ENCODE measurements at regions not wholly inside any gene's neighbourhood (a gene's known extent, or its start where the extent isn't known, plus 50 kb on each side); places are given as distances from the start of the nearest gene placed in this dataset.

GRCh38 chr9:80285326-80285725 lies 713.6 kb downstream of the TLE4 start:
- no peak for DNase-seq (ENCODE audit: low spot score)

DNA sequence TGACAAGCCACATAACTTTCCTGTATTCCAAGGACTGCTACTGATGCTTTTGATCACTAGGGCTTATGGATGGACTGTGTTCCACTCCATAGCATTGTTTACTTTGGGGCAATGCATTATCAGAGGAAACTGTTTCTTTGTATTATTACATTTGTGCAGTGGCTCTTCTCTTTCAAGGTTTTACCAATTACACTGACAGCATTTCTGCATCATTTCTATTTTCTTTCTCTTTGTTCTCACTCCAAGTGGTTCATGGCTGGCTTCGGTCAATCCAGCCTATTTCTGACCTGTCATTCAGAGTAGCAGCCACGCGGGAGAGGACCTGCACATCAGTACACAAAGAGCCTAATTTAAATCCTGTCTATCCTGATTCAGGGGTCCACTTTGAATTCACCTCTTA lies 711.0 kb downstream of the TLE4 start:
- DNase-seq (ENCODE audit: low spot score), result no peak

GRCh38 chr9:80259079-80259478 lies 687.3 kb downstream of the TLE4 start:
- DNase-seq (ENCODE audit: low spot score), result no peak

DNA sequence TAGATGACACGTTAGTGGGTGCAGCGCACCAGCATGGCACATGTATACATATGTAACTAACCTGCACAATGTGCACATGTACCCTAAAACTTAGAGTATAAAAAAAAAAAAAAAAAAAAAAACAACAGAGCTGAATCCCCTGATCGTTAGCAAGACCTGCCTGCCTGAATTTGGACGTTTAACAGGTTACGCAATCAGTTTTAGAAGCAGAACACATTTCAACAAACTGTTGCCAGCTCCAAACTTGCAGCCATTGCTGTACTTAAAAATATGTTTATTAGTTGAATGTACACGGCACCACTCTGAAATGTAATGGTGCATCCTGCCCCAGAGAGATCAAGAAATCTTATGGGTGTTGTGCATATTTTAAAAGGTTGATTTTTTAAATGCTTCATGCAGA lies 680.0 kb downstream of the TLE4 start:
- no peak for DNase-seq (ENCODE audit: low spot score)

DNA sequence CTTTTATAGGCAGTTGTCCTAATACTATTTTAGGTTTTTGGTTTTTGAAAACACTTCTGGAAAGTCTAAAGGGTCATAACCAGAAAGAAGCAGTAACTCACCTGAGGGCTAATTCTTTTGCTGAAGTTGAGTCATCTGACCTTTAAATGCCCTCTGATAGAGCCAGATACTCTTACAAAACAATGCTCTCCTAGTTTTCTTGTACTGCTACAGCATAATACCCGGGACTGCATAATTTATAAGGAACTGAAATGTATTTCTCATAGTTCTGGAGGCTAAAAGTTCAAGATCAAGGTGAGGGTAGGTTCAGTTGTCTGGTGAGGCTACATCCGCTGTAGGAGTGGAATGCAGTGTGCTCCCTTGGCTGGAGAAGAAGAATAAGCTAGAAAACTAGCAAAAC lies 670.3 kb downstream of the TLE4 start:
- DNase-seq (ENCODE audit: low spot score), result no peak

- DNase-seq (ENCODE audit: low spot score), result no peak
Measured at GRCh38 chr9:80235752-80236151, 664.0 kb downstream of the TLE4 start.

GRCh38 chr9:80233906-80234305 lies 662.1 kb downstream of the TLE4 start:
- DNase-seq (ENCODE audit: low spot score), result no peak

- peak; percentile 89 for DNase-seq (ENCODE audit: low spot score)
Measured at GRCh38 chr9:80233102-80233843, 661.5 kb downstream of the TLE4 start.

- no peak for DNase-seq (ENCODE audit: low spot score)
Measured at GRCh38 chr9:80231318-80232236, 659.8 kb downstream of the TLE4 start.

- no peak for DNase-seq (ENCODE audit: low spot score)
Measured at GRCh38 chr9:80223897-80224296, 652.1 kb downstream of the TLE4 start.

GRCh38 chr9:80222466-80223169 lies 650.9 kb downstream of the TLE4 start:
- DNase-seq (ENCODE audit: low spot score), result no peak

GRCh38 chr9:80218328-80218727 lies 646.6 kb downstream of the TLE4 start:
- DNase-seq (ENCODE audit: low spot score), result no peak

GRCh38 chr9:80213613-80214012 lies 641.8 kb downstream of the TLE4 start:
- no peak for DNase-seq (ENCODE audit: low spot score)

DNA sequence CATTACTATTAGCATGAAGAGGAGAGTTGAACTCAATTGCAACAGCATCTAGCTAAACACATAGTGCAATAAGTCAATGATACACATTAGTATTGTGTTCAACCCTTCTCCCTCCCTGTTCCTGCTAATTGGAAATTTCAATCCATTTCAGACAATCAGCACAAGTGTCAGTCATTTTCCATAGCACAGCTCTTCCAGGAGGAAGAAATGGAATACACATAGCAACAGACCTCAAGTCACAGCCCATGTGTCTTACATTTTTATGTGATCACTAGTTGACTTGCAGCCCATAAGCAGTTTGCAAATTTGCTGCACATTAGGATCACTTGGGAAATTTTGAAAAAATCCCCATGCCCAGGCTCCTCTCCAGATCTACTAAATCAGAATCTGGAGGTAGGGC lies 636.9 kb downstream of the TLE4 start:
- no peak for DNase-seq (ENCODE audit: low spot score)

DNA sequence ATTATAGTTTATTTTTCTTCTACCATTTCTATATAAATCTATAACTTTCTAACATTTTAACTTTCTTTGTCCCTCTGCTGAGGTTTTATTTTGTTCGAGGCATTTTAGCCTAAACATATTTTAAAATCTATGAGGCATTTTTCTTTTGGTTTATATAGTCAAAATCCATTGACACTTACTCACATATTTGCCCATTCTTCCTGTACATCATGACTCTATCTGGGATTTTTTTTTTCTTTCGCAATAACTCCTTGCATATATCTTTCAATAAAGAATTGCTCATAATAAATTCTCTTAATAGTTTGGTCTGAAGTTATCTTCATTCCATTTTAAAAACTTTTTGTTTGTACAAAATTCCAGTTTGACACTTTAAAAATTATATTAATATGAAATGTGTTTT lies 632.3 kb downstream of the TLE4 start:
- no peak for DNase-seq (ENCODE audit: low spot score)

DNA sequence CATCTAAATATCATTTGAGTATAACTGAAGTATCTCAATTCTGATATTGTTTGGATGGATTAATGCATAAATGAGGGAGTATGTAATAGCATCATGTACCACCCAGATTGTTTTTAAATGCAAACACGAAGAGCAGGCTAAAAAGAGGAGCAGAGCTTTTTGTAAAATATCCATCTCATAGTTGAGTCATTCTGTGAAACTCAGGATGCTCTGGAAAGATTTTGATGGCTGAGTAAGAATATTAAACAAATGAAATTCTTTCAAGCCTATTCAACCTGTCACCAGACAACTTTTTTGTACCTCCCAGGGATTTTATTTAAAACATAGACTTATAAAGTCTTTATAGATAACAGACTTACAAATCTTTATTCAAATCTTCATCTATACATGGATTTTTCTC lies 625.9 kb downstream of the TLE4 start:
- DNase-seq (ENCODE audit: low spot score), result no peak

DNA sequence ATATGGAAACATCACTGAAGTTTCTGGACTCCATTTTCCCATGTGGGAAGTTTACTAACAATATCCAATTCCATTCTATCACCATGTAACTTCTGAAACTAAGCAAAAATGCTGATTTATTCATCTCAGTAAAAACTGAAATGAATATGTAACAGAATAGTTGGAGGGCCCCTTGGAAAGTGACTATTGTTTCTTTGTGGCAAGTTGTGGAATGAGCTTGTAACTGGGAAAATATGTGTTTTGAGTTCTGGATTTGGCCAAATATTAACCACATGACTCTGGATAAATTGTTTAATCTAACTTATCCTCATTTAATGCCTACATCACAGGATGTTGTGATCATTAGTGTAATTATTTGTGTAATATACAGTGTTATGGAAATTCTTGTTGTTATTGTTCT lies 619.3 kb downstream of the TLE4 start:
- no peak for DNase-seq (ENCODE audit: low spot score)

DNA sequence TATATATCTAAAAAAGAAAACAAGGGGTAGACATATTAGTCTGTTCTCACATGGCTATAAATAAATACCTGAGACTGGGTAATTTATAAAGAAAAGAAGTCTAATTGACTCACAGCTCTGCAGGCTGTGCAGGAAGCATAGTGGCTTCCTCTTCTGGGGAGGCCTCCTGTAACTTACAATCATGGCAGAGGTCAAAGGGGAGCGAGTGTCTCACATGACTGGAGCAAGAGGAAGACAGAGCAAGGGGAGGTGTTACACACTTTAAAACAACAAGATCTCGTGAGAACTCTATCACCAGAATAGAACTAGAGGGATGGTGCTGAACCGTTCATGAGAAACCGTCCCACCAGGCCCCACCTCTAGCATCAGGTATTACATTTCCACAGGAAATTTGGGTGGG lies 616.8 kb downstream of the TLE4 start:
- no peak for DNase-seq (ENCODE audit: low spot score)

GRCh38 chr9:80185112-80185738 lies 613.5 kb downstream of the TLE4 start:
- no peak for DNase-seq (ENCODE audit: low spot score)

DNA sequence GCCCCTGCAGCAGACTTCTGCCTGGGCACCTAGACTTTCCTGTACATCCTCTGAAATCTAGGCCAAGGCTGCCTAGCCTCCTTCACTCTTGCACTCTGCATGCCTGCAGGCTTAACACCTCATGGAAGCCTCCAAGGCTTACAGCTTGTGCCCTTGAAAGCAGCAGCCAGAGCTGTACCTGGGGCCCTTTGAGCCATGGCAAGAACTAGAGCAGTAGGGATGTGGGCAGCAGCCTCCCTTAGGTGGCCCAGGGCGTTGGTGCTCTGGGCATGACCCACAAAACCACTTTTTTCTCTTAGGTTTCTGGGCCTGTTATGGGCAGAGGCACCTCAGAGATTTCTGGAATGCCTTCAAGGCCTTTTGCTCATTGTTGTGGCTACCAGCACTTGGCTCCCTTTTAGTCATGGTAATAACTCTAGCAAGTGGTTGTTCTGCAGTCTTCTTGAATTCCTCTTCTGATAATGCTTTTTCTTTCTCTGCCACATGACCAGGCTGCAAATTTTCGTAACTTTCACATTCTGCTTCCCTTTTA lies 606.2 kb downstream of the TLE4 start:
- DNase-seq (ENCODE audit: low spot score), result no peak

GRCh38 chr9:80175286-80176150 lies 603.8 kb downstream of the TLE4 start:
- peak; percentile 48 for DNase-seq (ENCODE audit: low spot score)
